ENCODE measurements at regions not wholly inside any gene's neighbourhood (a gene's known extent, or its start where the extent isn't known, plus 50 kb on each side); places are given as distances from the start of the nearest gene placed in this dataset.

DNA sequence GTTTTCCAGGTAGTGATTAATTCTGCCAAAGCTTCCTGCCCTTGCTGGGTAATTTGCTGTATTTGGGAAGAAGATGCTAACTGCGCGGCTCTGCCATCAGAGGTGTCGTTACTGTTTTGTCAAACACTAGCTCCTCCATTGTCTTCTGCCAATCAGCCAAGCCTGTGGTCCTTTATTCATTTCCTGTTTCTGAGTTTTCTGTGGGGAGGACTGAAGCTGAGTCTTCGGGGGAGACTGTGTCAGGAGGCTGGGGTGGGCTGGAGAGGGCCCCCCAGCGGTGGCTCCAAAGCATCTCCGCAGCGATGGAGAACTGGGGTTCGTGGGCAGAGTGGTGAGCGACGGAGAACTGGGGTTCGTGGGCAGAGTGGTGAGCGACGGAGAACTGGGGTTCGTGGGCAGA is 322.9 kb upstream of the B3GAT1 start:
- H3K9me3 ChIP-seq (ENCODE audit: control insufficient read depth, low read length) = no peaks in the 10 kb centered on the region
- H3K9ac ChIP-seq = no peak overlapping the region
- no peak overlapping the region for H2AFZ ChIP-seq
- no peaks in the 10 kb centered on the region for H3K79me2 ChIP-seq
- H3K27me3 ChIP-seq (ENCODE audit: control insufficient read depth, insufficient read depth, low read length) = no peaks in the 10 kb centered on the region
- H3K4me2 ChIP-seq (ENCODE audit: low read length) = no peak overlapping the region
- no peaks in the 10 kb centered on the region for H3K36me3 ChIP-seq (ENCODE audit: control insufficient read depth, insufficient read depth, low read length)
- H3K4me1 ChIP-seq = peaks cover 15% of the 10 kb centered on the region
- TF ChIP-seq, protein P1, sequence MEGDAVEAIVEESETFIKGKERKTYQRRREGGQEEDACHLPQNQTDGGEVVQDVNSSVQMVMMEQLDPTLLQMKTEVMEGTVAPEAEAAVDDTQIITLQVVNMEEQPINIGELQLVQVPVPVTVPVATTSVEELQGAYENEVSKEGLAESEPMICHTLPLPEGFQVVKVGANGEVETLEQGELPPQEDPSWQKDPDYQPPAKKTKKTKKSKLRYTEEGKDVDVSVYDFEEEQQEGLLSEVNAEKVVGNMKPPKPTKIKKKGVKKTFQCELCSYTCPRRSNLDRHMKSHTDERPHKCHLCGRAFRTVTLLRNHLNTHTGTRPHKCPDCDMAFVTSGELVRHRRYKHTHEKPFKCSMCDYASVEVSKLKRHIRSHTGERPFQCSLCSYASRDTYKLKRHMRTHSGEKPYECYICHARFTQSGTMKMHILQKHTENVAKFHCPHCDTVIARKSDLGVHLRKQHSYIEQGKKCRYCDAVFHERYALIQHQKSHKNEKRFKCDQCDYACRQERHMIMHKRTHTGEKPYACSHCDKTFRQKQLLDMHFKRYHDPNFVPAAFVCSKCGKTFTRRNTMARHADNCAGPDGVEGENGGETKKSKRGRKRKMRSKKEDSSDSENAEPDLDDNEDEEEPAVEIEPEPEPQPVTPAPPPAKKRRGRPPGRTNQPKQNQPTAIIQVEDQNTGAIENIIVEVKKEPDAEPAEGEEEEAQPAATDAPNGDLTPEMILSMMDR (IDR thresholded peaks at IDR 0.05) = no peak
- H3K4me3 ChIP-seq (ENCODE audit: low read depth, low read length) = no peak overlapping the region
- peak overlapping the region; percentile 79 for H3K27ac ChIP-seq

DNA sequence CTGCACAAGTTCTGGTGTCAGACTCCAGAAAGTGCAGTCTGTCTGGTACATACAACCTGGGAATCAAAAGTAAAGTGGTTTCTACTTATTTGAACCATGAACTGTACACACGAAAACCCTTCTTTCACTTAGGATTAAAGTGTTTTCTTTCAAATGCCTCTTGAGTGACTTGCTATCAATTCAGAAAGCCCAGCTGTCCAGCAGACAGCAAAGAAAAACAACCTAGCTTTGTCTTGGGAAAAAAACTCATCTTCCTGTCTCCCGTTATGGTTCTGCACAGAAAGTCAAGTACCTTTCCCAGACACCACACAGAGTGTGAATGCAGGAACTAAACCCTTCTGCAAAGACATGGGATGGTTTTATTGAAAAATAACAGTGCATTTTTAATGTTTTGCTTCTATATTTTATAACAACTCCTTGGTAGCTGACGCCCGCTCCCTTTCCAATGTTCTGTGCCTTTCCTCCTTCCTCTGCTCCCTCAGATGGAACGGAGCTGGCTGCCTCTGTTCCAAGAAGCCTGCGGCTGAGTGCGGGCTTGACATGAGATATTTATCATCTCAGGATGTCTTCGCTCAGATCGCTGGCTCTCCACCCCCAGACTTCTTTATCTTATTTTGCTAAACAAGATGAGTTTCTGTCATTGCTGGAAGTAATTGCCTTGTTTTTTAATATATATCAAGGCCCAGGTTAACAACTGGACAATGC is 322.3 kb upstream of the B3GAT1 start:
- no peak overlapping the region for H3K9ac ChIP-seq
- no peak overlapping the region for H3K4me2 ChIP-seq (ENCODE audit: low read length)
- TF ChIP-seq, protein P1 (IDR thresholded peaks at IDR 0.05) = no peak
- H3K27me3 ChIP-seq (ENCODE audit: control insufficient read depth, insufficient read depth, low read length) = no peaks in the 10 kb centered on the region
- H3K27ac ChIP-seq = peak overlapping the region; percentile 79
- H3K4me3 ChIP-seq (ENCODE audit: low read depth, low read length) = no peak overlapping the region
- H3K79me2 ChIP-seq = no peaks in the 10 kb centered on the region
- H3K9me3 ChIP-seq (ENCODE audit: control insufficient read depth, low read length) = no peaks in the 10 kb centered on the region
- H3K36me3 ChIP-seq (ENCODE audit: control insufficient read depth, insufficient read depth, low read length) = no peaks in the 10 kb centered on the region
- H2AFZ ChIP-seq = peak overlapping the region; percentile 46
- H3K4me1 ChIP-seq = peaks cover 15% of the 10 kb centered on the region

DNA sequence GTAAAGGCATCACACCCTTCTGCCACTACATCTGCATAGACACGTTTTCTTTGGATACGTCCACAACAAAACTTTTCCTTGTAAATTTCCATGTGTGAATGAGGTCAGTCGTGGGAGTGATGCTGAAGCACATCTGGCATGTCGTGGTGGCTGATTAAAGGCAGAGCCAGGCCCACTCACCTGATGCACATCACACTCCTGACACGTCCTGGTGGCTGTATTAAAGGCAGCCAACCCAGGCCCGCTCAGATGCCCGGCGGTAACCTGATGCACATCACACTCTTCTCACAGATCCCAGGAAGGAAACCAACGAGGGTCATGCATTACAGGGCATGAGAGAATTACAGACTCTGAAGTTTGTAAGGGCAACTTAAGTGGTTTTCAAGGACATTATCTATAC is 321.6 kb upstream of the B3GAT1 start:
- Histone ChIP-seq H3K36me3 (ENCODE audit: control insufficient read depth, insufficient read depth, low read length) (no peaks in the 10 kb centered on the region), H3K27ac (peak overlapping the region; percentile 79), H3K9me3 (ENCODE audit: control insufficient read depth, low read length) (no peaks in the 10 kb centered on the region), H3K27me3 (ENCODE audit: control insufficient read depth, insufficient read depth, low read length) (no peaks in the 10 kb centered on the region), H3K4me1 (peaks cover 15% of the 10 kb centered on the region), H3K4me3 (ENCODE audit: low read depth, low read length) (no peak overlapping the region), H3K79me2 (no peaks in the 10 kb centered on the region), H3K9ac (no peak overlapping the region), H3K4me2 (ENCODE audit: low read length) (no peak overlapping the region), H2AFZ (no peak overlapping the region)
- TF ChIP-seq, protein P1 (IDR thresholded peaks at IDR 0.05) = no peak

DNA sequence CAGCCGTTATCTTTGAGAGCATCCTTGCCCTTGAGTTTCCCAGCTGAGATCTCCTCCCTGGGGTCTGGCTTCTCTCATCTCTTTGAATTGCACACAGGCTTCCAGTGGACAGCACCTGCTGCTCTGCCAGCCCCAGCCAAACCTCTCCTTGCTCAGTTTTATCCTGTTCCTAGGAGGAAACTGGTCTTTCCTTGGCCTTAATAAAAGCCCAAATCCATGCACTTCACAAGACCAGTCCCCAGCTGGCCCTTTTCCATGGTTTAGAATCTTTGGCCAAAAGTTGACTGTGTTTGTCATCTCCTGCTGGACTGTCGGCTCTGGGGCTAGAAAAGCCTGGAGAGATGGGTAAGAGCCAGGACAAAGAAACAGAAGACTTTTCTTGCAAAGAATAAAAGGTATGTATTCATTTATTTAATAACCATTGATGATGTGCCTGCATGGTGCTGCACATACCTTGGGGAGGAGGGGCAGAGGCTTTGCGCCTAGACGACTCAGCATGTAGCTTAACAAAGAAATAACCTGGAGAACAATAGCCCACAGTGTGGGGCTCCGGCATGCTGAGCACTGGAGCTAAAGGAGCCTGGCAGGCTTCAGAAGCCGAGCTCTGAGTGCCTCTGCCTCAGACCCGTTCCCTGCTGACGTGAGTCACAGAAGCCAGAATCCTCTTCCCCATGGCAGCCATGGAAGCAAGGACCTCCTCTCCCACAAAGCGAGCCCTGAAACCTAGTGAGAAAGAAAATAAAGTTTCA is 319.3 kb upstream of the B3GAT1 start:
- Histone ChIP-seq H3K27ac (no peak overlapping the region), H3K4me1 (peaks cover 15% of the 10 kb centered on the region), H3K36me3 (ENCODE audit: control insufficient read depth, insufficient read depth, low read length) (no peaks in the 10 kb centered on the region), H2AFZ (no peak overlapping the region), H3K27me3 (ENCODE audit: control insufficient read depth, insufficient read depth, low read length) (no peaks in the 10 kb centered on the region), H3K4me3 (ENCODE audit: low read depth, low read length) (no peak overlapping the region), H3K9ac (no peak overlapping the region), H3K79me2 (no peaks in the 10 kb centered on the region), H3K4me2 (ENCODE audit: low read length) (no peak overlapping the region), H3K9me3 (ENCODE audit: control insufficient read depth, low read length) (no peaks in the 10 kb centered on the region)
- TF ChIP-seq, protein P1 (IDR thresholded peaks at IDR 0.05) = no peak

Measured in parathyroid adenoma (tissue), 2 donors.